ENCODE measurements at regions not wholly inside any gene's neighbourhood (a gene's known extent, or its start where the extent isn't known, plus 50 kb on each side); places are given as distances from the start of the nearest gene placed in this dataset.

DNA sequence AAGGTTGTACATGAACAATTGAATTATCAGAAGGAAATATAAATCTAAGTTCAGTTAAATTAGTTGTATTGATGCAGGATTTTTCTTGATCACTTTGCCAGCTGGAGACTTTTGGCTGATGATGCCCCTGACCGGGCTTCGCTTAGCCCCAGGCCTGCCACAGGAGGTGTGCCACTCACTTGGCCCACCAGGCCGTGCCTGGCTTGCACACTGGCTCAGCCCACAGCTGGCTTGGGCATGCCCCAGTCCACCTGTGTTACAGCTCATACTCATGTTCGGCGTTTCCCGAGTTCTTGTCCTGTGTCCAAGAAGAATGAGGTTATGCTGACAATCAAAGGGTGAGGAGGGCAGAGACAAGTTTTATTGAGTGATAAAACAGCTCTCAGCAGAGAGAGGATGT, 773.9 kb upstream of the FANCL start:
- TF ChIP-seq CTCF (IDR thresholded peaks at IDR 0.05; ENCODE audit: low read depth, low read length): no peak
- H3K27me3 ChIP-seq (ENCODE audit: insufficient read depth, low read depth, severe bottlenecking): no peaks in the 10 kb centered on the region

DNA sequence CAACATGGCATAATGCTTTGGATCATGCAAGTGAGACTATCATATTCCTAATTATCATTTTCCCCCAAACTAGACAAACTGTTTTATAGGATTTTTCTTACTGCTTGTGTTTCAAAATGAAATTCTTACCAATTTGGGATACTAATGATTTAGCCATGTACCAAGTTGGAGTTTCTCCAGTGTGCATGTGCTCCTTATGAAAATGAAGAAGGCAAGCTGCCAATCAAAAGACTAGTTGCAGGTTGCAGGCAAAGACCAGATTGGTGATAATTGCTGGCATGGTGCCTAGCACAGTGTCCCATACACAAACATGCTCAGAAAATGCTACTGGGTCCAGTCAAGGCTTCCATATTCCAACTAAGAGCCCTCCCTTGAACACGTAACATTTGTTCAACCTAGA, 771.8 kb upstream of the FANCL start:
- peaks cover 6% of the 10 kb centered on the region for H3K9me3 ChIP-seq (ENCODE audit: severe bottlenecking)
- DNase-seq: no peak
- H3K27ac ChIP-seq: no peak overlapping the region
- no peak for TF ChIP-seq CTCF (IDR thresholded peaks at IDR 0.05; ENCODE audit: low read depth, low read length)
- no peaks in the 10 kb centered on the region for H3K36me3 ChIP-seq
- H3K27me3 ChIP-seq (ENCODE audit: insufficient read depth, low read depth, severe bottlenecking): no peaks in the 10 kb centered on the region
- no peak overlapping the region for H3K4me3 ChIP-seq (ENCODE audit: low read depth, low read length)

More for the DNA sequence above, 773.9 kb upstream of the FANCL start:
- Histone ChIP-seq H3K27ac (no peak overlapping the region), H3K4me3 (ENCODE audit: low read depth, low read length) (no peak overlapping the region), H3K9me3 (ENCODE audit: severe bottlenecking) (no peaks in the 10 kb centered on the region), H3K36me3 (no peaks in the 10 kb centered on the region)
- no peak for DNase-seq

DNA sequence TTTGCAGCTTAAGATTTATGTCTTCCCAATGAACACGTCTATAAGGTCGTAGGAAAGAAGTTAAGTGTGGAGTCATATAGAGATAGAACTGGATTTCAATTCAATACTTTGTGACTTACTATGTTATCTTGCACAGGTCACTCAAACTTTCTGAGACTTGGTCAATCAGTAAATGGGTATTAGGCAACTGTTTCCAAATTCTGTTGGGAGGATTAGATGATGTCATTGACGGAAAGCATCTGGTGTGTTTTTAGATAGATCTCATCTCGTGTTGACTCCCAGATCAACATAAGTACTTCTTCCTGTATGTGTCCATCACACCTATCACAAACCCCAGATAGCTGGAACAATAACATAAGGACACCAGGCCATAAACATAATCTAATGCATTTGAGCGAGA, 771.1 kb upstream of the FANCL start:
- no peak for TF ChIP-seq CTCF (IDR thresholded peaks at IDR 0.05; ENCODE audit: low read depth, low read length)

DNA sequence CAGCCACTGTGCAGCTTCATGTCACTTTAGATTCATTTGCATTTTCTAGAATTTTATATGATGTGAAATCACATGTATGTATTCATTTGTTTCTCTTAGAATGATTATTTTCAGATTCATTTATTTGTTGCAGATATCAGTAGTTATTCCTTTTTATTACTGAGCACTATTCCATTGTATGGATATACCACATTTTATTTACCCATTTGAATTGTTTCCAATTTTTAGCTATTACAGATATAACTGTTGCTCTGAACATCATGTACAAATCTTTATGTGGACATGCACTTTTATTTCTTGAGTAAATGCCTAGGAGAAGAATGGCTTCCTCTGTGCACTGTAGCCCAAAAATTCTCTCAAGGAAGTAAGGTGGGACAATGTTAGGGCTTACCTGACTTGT, 767.8 kb upstream of the FANCL start:
- Histone ChIP-seq H3K36me3 (no peaks in the 10 kb centered on the region), H3K9me3 (ENCODE audit: severe bottlenecking) (peaks cover 6% of the 10 kb centered on the region)

More for the DNA sequence above, 771.1 kb upstream of the FANCL start:
- Histone ChIP-seq H3K36me3 (no peaks in the 10 kb centered on the region), H3K27me3 (ENCODE audit: insufficient read depth, low read depth, severe bottlenecking) (no peaks in the 10 kb centered on the region), H3K9me3 (ENCODE audit: severe bottlenecking) (peaks cover 6% of the 10 kb centered on the region), H3K4me3 (ENCODE audit: low read depth, low read length) (no peak overlapping the region), H3K27ac (no peak overlapping the region)
- DNase-seq: no peak

GRCh38 chr2:59005836-59006615, 764.9 kb upstream of the FANCL start:
- no peak for TF ChIP-seq CTCF (IDR thresholded peaks at IDR 0.05; ENCODE audit: low read depth, low read length)
- DNase-seq: no peak
- no peaks in the 10 kb centered on the region for H3K36me3 ChIP-seq

More for the DNA sequence above, 767.8 kb upstream of the FANCL start:
- DNase-seq: no peak
- no peak overlapping the region for H3K27ac ChIP-seq
- H3K27me3 ChIP-seq (ENCODE audit: insufficient read depth, low read depth, severe bottlenecking): no peaks in the 10 kb centered on the region
- no peak for TF ChIP-seq CTCF (IDR thresholded peaks at IDR 0.05; ENCODE audit: low read depth, low read length)
- H3K4me3 ChIP-seq (ENCODE audit: low read depth, low read length): no peak overlapping the region

GRCh38 chr2:59004621-59005020, 763.5 kb upstream of the FANCL start:
- no peak for TF ChIP-seq CTCF (IDR thresholded peaks at IDR 0.05; ENCODE audit: low read depth, low read length)
- Histone ChIP-seq H3K36me3 (no peaks in the 10 kb centered on the region), H3K4me3 (ENCODE audit: low read depth, low read length) (no peak overlapping the region), H3K27ac (no peak overlapping the region), H3K27me3 (ENCODE audit: insufficient read depth, low read depth, severe bottlenecking) (no peaks in the 10 kb centered on the region), H3K9me3 (ENCODE audit: severe bottlenecking) (peaks cover 6% of the 10 kb centered on the region)
- no peak for DNase-seq

More at GRCh38 chr2:59005836-59006615, 764.9 kb upstream of the FANCL start:
- Histone ChIP-seq H3K4me3 (ENCODE audit: low read depth, low read length) (no peak overlapping the region), H3K27me3 (ENCODE audit: insufficient read depth, low read depth, severe bottlenecking) (no peaks in the 10 kb centered on the region), H3K27ac (no peak overlapping the region), H3K9me3 (ENCODE audit: severe bottlenecking) (peaks cover 6% of the 10 kb centered on the region)

All from WERI-Rb-1 (cell line).